GM21619 (cell line): ENCODE measurements at regions not wholly inside any gene's neighbourhood (a gene's known extent, or its start where the extent isn't known, plus 50 kb on each side); places are given as distances from the start of the nearest gene placed in this dataset.
"Not testable (repeated sequence)": the region's sequence is repeated elsewhere in the genome, so short reads cannot be mapped to it uniquely, and the experiment has no call there.

Experiments used
- ATAC-seq: cut with Tn5 transposase; IDR thresholded peaks from one replicate; pipeline ENCODE4 v1.9.1; 2021; ENCODE audit not compliant: unreplicated experiment

GRCh38 chr2:131823058-131823457, 295.4 kb downstream of the CCDC74A start:
- ATAC-seq = not testable (repeated sequence)

- ATAC-seq = not testable (repeated sequence)
These were observed 297.3 kb downstream of the CCDC74A start for GRCh38 chr2:131824986-131825385.

GRCh38 chr2:131827481-131828163, 299.9 kb downstream of the CCDC74A start:
- ATAC-seq = no peak

- no peak for ATAC-seq
These were observed 300.5 kb downstream of the CCDC74A start for GRCh38 chr2:131828164-131828561.

GRCh38 chr2:131828633-131829455, 301.2 kb downstream of the CCDC74A start:
- not testable (repeated sequence) for ATAC-seq

GRCh38 chr2:131829456-131830241, 302.0 kb downstream of the CCDC74A start:
- ATAC-seq = not testable (repeated sequence)

- not testable (repeated sequence) for ATAC-seq
These were observed 302.7 kb downstream of the CCDC74A start for GRCh38 chr2:131830242-131830945.

- not testable (repeated sequence) for ATAC-seq
These were observed 303.2 kb downstream of the CCDC74A start for GRCh38 chr2:131830946-131831310.

GRCh38 chr2:131831450-131832208, 303.9 kb downstream of the CCDC74A start:
- not testable (repeated sequence) for ATAC-seq

- not testable (repeated sequence) for ATAC-seq
These were observed 304.6 kb downstream of the CCDC74A start for GRCh38 chr2:131832209-131832780.

- not testable (repeated sequence) for ATAC-seq
These were observed 305.2 kb downstream of the CCDC74A start for GRCh38 chr2:131832917-131833316.

- ATAC-seq = not testable (repeated sequence)
These were observed 305.9 kb downstream of the CCDC74A start for GRCh38 chr2:131833367-131834202.

GRCh38 chr2:131834203-131835020, 306.7 kb downstream of the CCDC74A start:
- not testable (repeated sequence) for ATAC-seq

- ATAC-seq = not testable (repeated sequence)
These were observed 307.3 kb downstream of the CCDC74A start for GRCh38 chr2:131835022-131835421.

GRCh38 chr2:131835621-131836091, 308.0 kb downstream of the CCDC74A start:
- no peak for ATAC-seq

- not testable (repeated sequence) for ATAC-seq
These were observed 308.4 kb downstream of the CCDC74A start for GRCh38 chr2:131836116-131836515.

GRCh38 chr2:131844044-131844443, 316.4 kb downstream of the CCDC74A start:
- not testable (repeated sequence) for ATAC-seq

GRCh38 chr2:131856202-131856601, 305.6 kb downstream of the ANKRD30BL start:
- not testable (repeated sequence) for ATAC-seq
